ENCODE measurements at regions not wholly inside any gene's neighbourhood (a gene's known extent, or its start where the extent isn't known, plus 50 kb on each side); places are given as distances from the start of the nearest gene placed in this dataset.

- Mint-ChIP-seq H3K9me3 (no peaks in the 10 kb centered on the region; the same call in 1 of the 3 replicates), H3K4me1 (no peaks in the 10 kb centered on the region; the same call in 1 of the 3 replicates), H3K27me3 (ENCODE audit: insufficient read depth, low read depth, poor library complexity) (peaks cover 7% of the 10 kb centered on the region), H3K36me3 (ENCODE audit: low read depth) (no peaks in the 10 kb centered on the region; the same call in 2 of the 3 replicates), H3K4me3 (no peak overlapping the region), H3K27ac (no peak overlapping the region)
- no peaks in the 10 kb centered on the region for H3F3A ChIP-seq (replicated peaks; ENCODE audit: low read depth)
- no peak overlapping the region for H2AFZ ChIP-seq
- ATAC-seq (no peak), DNase-seq (ENCODE audit: low spot score) (no peak)
- no peaks in the 10 kb centered on the region for H3K4me1 ChIP-seq (ENCODE audit: insufficient read depth)
- H3K36me3 ChIP-seq (ENCODE audit: insufficient read depth) = no peaks in the 10 kb centered on the region; the same call in 1 of the 2 replicates
- H3K27me3 ChIP-seq (ENCODE audit: insufficient read depth) = no peaks in the 10 kb centered on the region
- no peaks in the 10 kb centered on the region for H4K20me1 ChIP-seq (replicated peaks; ENCODE audit: insufficient read depth)
- H3K27ac ChIP-seq (ENCODE audit: low read depth) = no peak overlapping the region
- no peaks in the 10 kb centered on the region for H3K9me2 ChIP-seq (ENCODE audit: insufficient read depth)
- H3K79me2 ChIP-seq (replicated peaks; ENCODE audit: insufficient read depth) = no peaks in the 10 kb centered on the region
- H3K4me3 ChIP-seq = no peak overlapping the region
- H3K4me2 ChIP-seq = no peak overlapping the region
- no peak for TF ChIP-seq ZNF331 (CRISPR knock-in tag; IDR thresholded peaks at IDR 0.05; ENCODE audit: low read depth)
- TF ChIP-seq POLR2AphosphoS5 (IDR thresholded peaks at IDR 0.05; ENCODE audit: low read depth) = no peak
- TF ChIP-seq CREB1 (CRISPR knock-in tag; IDR thresholded peaks at IDR 0.05; ENCODE audit: low read depth) = no peak
- no peak for TF ChIP-seq EZH2phosphoT487 (IDR thresholded peaks at IDR 0.05; ENCODE audit: unreplicated experiment)
Measured at GRCh38 chr22:49623176-49623575, 204.5 kb downstream of the BRD1 start.

- H3K4me1 Mint-ChIP-seq = no peaks in the 10 kb centered on the region; the same call in 1 of the 3 replicates
- no peak overlapping the region for H3K27ac Mint-ChIP-seq
- peaks cover 7% of the 10 kb centered on the region for H3K27me3 Mint-ChIP-seq (ENCODE audit: insufficient read depth, low read depth, poor library complexity)
- no peak overlapping the region for H3K4me3 Mint-ChIP-seq
- no peak overlapping the region for H3K4me2 ChIP-seq
- no peaks in the 10 kb centered on the region; the same call in 1 of the 3 replicates for H3K9me3 Mint-ChIP-seq
- no peaks in the 10 kb centered on the region for H3K9me2 ChIP-seq (ENCODE audit: insufficient read depth)
- H3K4me3 ChIP-seq = no peak overlapping the region
- no peaks in the 10 kb centered on the region for H3F3A ChIP-seq (replicated peaks; ENCODE audit: low read depth)
- no peak overlapping the region for H2AFZ ChIP-seq
- DNase-seq (ENCODE audit: low spot score) (no peak), ATAC-seq (no peak)
- no peaks in the 10 kb centered on the region for H3K27me3 ChIP-seq (ENCODE audit: insufficient read depth)
- no peaks in the 10 kb centered on the region for H4K20me1 ChIP-seq (replicated peaks; ENCODE audit: insufficient read depth)
- no peaks in the 10 kb centered on the region; the same call in 2 of the 3 replicates for H3K36me3 Mint-ChIP-seq (ENCODE audit: low read depth)
- H3K4me1 ChIP-seq (ENCODE audit: insufficient read depth) = no peaks in the 10 kb centered on the region
- no peaks in the 10 kb centered on the region for H3K79me2 ChIP-seq (replicated peaks; ENCODE audit: insufficient read depth)
- no peak overlapping the region for H3K27ac ChIP-seq (ENCODE audit: low read depth)
- no peaks in the 10 kb centered on the region; the same call in 1 of the 2 replicates for H3K36me3 ChIP-seq (ENCODE audit: insufficient read depth)
- TF ChIP-seq JUNB (IDR thresholded peaks at IDR 0.05; ENCODE audit: unreplicated experiment) (no peak), REST (IDR thresholded peaks at IDR 0.05; ENCODE audit: unreplicated experiment) (no peak), STAT1 (IDR thresholded peaks at IDR 0.05; ENCODE audit: unreplicated experiment) (no peak), EZH2 (IDR thresholded peaks at IDR 0.05; ENCODE audit: low read depth, unreplicated experiment) (no peak), ZNF114 (CRISPR knock-in tag; IDR thresholded peaks at IDR 0.05) (no peak), EZH2phosphoT487 (IDR thresholded peaks at IDR 0.05; ENCODE audit: unreplicated experiment) (no peak), POLR2AphosphoS5 (IDR thresholded peaks at IDR 0.05; ENCODE audit: low read depth) (no peak), ETS1 (IDR thresholded peaks at IDR 0.05) (no peak), ZNF331 (CRISPR knock-in tag; IDR thresholded peaks at IDR 0.05; ENCODE audit: low read depth) (no peak)
Measured at GRCh38 chr22:49622241-49623105, 205.2 kb downstream of the BRD1 start.

Data from GM23338 (cell line).